ENCODE measurements at regions not wholly inside any gene's neighbourhood (a gene's known extent, or its start where the extent isn't known, plus 50 kb on each side); places are given as distances from the start of the nearest gene placed in this dataset.
A peak's percentile ranks its signal among the peaks of the same experiment; 100 is the strongest.

DNA sequence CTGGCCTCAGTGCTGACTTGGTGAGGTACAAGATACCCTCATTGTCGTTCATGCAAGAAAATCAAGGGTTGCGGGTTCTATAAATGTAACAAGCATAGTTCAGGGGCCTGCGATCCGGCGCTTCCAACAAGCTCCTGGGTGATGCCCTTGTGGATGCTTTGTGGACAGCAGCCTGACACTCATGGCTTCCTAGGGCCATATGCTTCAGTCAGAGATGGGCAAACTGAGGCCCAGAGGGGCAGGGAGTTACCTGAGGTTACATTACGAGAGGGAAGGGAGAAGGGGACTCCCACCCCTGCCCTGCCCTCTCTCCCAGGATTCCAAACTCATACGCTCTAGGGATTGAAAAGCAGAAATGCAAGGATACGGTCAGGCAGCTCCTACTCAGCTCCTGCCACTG is 296.3 kb upstream of the ZMIZ1 start:
- H3K9me3 ChIP-seq (ENCODE audit: control insufficient read depth in 4 of 4, insufficient read depth in 3 of 4, low read length in 3 of 4): peaks cover 0 to 3% (median 0%) of the 10 kb centered on the region in 4 donors
- H3K27ac ChIP-seq (ENCODE audit: low read depth in 1 of 2, low read length in 1 of 2): no peak overlapping the region
- no peak overlapping the region for H3K9ac ChIP-seq (ENCODE audit: insufficient read depth in 1 of 2, low read length in 2 of 2)
- H3K4me3 ChIP-seq: no peak overlapping the region
- 96 to 97% methylated on average over 8 of the region's 8 CpGs for WGBS, 2 donors
- H3K4me1 ChIP-seq (ENCODE audit: control insufficient read depth in 5 of 5, insufficient read depth in 5 of 5, low read length in 5 of 5): peaks cover 0 to 60% (median 17%) of the 10 kb centered on the region in 5 donors
- no peaks in the 10 kb centered on the region for H3K36me3 ChIP-seq (ENCODE audit: control insufficient read depth in 4 of 4, insufficient read depth in 4 of 4, low read length in 4 of 4)
- ATAC-seq (ENCODE audit: insufficient read depth, low FRiP score) (no peak), DNase-seq (no peak)
- TF ChIP-seq, protein P1, sequence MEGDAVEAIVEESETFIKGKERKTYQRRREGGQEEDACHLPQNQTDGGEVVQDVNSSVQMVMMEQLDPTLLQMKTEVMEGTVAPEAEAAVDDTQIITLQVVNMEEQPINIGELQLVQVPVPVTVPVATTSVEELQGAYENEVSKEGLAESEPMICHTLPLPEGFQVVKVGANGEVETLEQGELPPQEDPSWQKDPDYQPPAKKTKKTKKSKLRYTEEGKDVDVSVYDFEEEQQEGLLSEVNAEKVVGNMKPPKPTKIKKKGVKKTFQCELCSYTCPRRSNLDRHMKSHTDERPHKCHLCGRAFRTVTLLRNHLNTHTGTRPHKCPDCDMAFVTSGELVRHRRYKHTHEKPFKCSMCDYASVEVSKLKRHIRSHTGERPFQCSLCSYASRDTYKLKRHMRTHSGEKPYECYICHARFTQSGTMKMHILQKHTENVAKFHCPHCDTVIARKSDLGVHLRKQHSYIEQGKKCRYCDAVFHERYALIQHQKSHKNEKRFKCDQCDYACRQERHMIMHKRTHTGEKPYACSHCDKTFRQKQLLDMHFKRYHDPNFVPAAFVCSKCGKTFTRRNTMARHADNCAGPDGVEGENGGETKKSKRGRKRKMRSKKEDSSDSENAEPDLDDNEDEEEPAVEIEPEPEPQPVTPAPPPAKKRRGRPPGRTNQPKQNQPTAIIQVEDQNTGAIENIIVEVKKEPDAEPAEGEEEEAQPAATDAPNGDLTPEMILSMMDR (IDR thresholded peaks at IDR 0.05; ENCODE audit: control extremely low read depth, extremely low read depth): no peak
- no peaks in the 10 kb centered on the region for H3K27me3 ChIP-seq (ENCODE audit: control insufficient read depth in 3 of 3, insufficient read depth in 3 of 3, low read length in 2 of 3)

GRCh38 chr10:78772986-78773530 is 295.7 kb upstream of the ZMIZ1 start:
- WGBS, 2 donors: 91 to 92% methylated on average over 12 of the region's 12 CpGs
- Histone ChIP-seq H3K4me1 (ENCODE audit: control insufficient read depth in 5 of 5, insufficient read depth in 5 of 5, low read length in 5 of 5) (peaks cover 0 to 63% (median 18%) of the 10 kb centered on the region in 5 donors), H3K27me3 (ENCODE audit: control insufficient read depth in 3 of 3, insufficient read depth in 3 of 3, low read length in 2 of 3) (no peaks in the 10 kb centered on the region), H3K27ac (ENCODE audit: low read depth in 1 of 2, low read length in 1 of 2) (no peak overlapping the region), H3K36me3 (ENCODE audit: control insufficient read depth in 4 of 4, insufficient read depth in 4 of 4, low read length in 4 of 4) (no peaks in the 10 kb centered on the region), H3K4me3 (no peak overlapping the region), H3K9me3 (ENCODE audit: control insufficient read depth in 4 of 4, insufficient read depth in 3 of 4, low read length in 3 of 4) (peaks cover 0 to 3% (median 0%) of the 10 kb centered on the region in 4 donors), H3K9ac (ENCODE audit: insufficient read depth in 1 of 2, low read length in 2 of 2) (no peak overlapping the region)
- no peak for ATAC-seq (ENCODE audit: insufficient read depth, low FRiP score)
- TF ChIP-seq, protein P1 (IDR thresholded peaks at IDR 0.05; ENCODE audit: control extremely low read depth, extremely low read depth): no peak
- DNase-seq: no peak

- DNase-seq (peak in 2 of 3 donors; percentile 25 to 54), ATAC-seq (ENCODE audit: insufficient read depth, low FRiP score) (no peak)
- WGBS, 2 donors: 67 to 68% methylated on average over 6 of the region's 6 CpGs
- Histone ChIP-seq H3K4me3 (no peak overlapping the region), H3K36me3 (ENCODE audit: control insufficient read depth in 4 of 4, insufficient read depth in 4 of 4, low read length in 4 of 4) (no peaks in the 10 kb centered on the region), H3K9ac (ENCODE audit: insufficient read depth in 1 of 2, low read length in 2 of 2) (peak overlapping the region in 1 of 2 donors; percentile 26), H3K9me3 (ENCODE audit: control insufficient read depth in 4 of 4, insufficient read depth in 3 of 4, low read length in 3 of 4) (no peaks in the 10 kb centered on the region), H3K27me3 (ENCODE audit: control insufficient read depth in 3 of 3, insufficient read depth in 3 of 3, low read length in 2 of 3) (no peaks in the 10 kb centered on the region), H3K4me1 (ENCODE audit: control insufficient read depth in 5 of 5, insufficient read depth in 5 of 5, low read length in 5 of 5) (peaks cover 0 to 57% (median 15%) of the 10 kb centered on the region in 5 donors), H3K27ac (ENCODE audit: low read depth in 1 of 2, low read length in 1 of 2) (no peak overlapping the region)
- TF ChIP-seq, protein P1 (IDR thresholded peaks at IDR 0.05; ENCODE audit: control extremely low read depth, extremely low read depth): no peak
Observed at GRCh38 chr10:78774614-78774998, 294.2 kb upstream of the ZMIZ1 start.

All from lung (tissue), 11 donors.